ENCODE measurements at regions not wholly inside any gene's neighbourhood (a gene's known extent, or its start where the extent isn't known, plus 50 kb on each side); places are given as distances from the start of the nearest gene placed in this dataset.

GRCh38 chr20:11229772-11230171 is 556.0 kb upstream of the JAG1 start:
- DNase-seq, result no peak

- no peak for DNase-seq
These were observed 557.2 kb upstream of the JAG1 start for GRCh38 chr20:11230999-11231398.

GRCh38 chr20:11231742-11232648 is 558.2 kb upstream of the JAG1 start:
- no peak for DNase-seq

GRCh38 chr20:11232896-11233295 is 559.1 kb upstream of the JAG1 start:
- DNase-seq, result no peak

- DNase-seq, result no peak
These were observed 560.4 kb upstream of the JAG1 start for GRCh38 chr20:11234181-11234580.

GRCh38 chr20:11234608-11235007 is 560.8 kb upstream of the JAG1 start:
- DNase-seq, result no peak

GRCh38 chr20:11235058-11235457 is 561.3 kb upstream of the JAG1 start:
- no peak for DNase-seq

GRCh38 chr20:11242320-11242719 is 568.5 kb upstream of the JAG1 start:
- DNase-seq, result no peak

GRCh38 chr20:11245431-11245830 is 571.6 kb upstream of the JAG1 start:
- no peak for DNase-seq

- DNase-seq, result no peak
These were observed 572.5 kb upstream of the JAG1 start for GRCh38 chr20:11246251-11246775.

- no peak for DNase-seq
These were observed 573.5 kb upstream of the JAG1 start for GRCh38 chr20:11247046-11248010.

GRCh38 chr20:11248011-11248409 is 574.2 kb upstream of the JAG1 start:
- no peak for DNase-seq

GRCh38 chr20:11248687-11249638 is 575.2 kb upstream of the JAG1 start:
- DNase-seq, result no peak

- DNase-seq, result no peak
These were observed 575.9 kb upstream of the JAG1 start for GRCh38 chr20:11249683-11250082.

GRCh38 chr20:11252447-11252846 is 578.6 kb upstream of the JAG1 start:
- no peak for DNase-seq

- DNase-seq, result no peak
These were observed 581.7 kb upstream of the JAG1 start for GRCh38 chr20:11255455-11255854.

- DNase-seq, result no peak
These were observed 582.1 kb upstream of the JAG1 start for GRCh38 chr20:11255860-11256259.

- no peak for DNase-seq
These were observed 586.8 kb upstream of the JAG1 start for GRCh38 chr20:11260611-11261010.

GRCh38 chr20:11261533-11262000 is 587.8 kb upstream of the JAG1 start:
- DNase-seq, result no peak

GRCh38 chr20:11266571-11266970 is 592.8 kb upstream of the JAG1 start:
- DNase-seq, result no peak

- DNase-seq, result peak; percentile 39
These were observed 593.4 kb upstream of the JAG1 start for GRCh38 chr20:11267131-11267761.
